Upper lobe of left lung (tissue), 4 donors: ENCODE measurements at regions not wholly inside any gene's neighbourhood (a gene's known extent, or its start where the extent isn't known, plus 50 kb on each side); places are given as distances from the start of the nearest gene placed in this dataset.

Experiments
- EP300 ChIP-seq, 4 donors: sonication (generic); formaldehyde crosslinking; IDR thresholded peaks; one replicate each; pipeline ENCODE4 v1.5.1; 2017; ENCODE audit warnings: antibody characterized with exemption in 4 of 4, control low read depth in 2 of 4
- POLR2A ChIP-seq, 4 donors: fragments of 450-650 bp; IDR thresholded peaks; one replicate each; pipeline ENCODE4 v1.5.1; 2016 to 2017; ENCODE audit warnings: antibody characterized with exemption in 4 of 4, mild to moderate bottlenecking in 2 of 4
- TF ChIP-seq, protein P1 (sequence below), 6 experiments: fragments of 450-650 bp in 4 of 6; fragments of 200-600 bp in 2 of 6; sonication (generic) in 2 of 6; IDR thresholded peaks; one replicate each; pipeline ENCODE4 v1.5.1; 2016 to 2019; ENCODE audit warnings: antibody characterized with exemption in 6 of 6

DNA sequence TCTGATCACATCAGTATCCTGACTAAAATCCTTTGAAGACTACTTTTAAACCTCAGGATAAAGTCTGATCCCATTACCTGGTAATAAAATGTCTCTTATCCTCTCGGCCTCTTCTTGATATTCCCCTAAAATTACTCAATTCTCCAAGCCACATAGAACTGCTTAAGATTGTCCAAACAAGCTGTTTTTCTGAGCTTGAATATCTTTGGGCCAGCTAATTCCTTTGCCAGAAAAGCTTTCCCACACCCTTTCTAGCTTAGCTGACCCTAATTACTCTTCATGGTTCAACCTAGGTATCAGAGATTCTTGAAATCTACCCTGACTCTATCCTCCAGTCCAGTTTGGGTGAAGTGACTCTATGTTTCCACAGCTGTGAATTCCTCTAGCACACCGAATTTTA lies 328.6 kb downstream of the CRPPA start:
- TF ChIP-seq, protein P1, sequence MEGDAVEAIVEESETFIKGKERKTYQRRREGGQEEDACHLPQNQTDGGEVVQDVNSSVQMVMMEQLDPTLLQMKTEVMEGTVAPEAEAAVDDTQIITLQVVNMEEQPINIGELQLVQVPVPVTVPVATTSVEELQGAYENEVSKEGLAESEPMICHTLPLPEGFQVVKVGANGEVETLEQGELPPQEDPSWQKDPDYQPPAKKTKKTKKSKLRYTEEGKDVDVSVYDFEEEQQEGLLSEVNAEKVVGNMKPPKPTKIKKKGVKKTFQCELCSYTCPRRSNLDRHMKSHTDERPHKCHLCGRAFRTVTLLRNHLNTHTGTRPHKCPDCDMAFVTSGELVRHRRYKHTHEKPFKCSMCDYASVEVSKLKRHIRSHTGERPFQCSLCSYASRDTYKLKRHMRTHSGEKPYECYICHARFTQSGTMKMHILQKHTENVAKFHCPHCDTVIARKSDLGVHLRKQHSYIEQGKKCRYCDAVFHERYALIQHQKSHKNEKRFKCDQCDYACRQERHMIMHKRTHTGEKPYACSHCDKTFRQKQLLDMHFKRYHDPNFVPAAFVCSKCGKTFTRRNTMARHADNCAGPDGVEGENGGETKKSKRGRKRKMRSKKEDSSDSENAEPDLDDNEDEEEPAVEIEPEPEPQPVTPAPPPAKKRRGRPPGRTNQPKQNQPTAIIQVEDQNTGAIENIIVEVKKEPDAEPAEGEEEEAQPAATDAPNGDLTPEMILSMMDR (IDR thresholded peaks at IDR 0.05) = no peak
- no peak for TF ChIP-seq POLR2A (IDR thresholded peaks at IDR 0.05)
- TF ChIP-seq EP300 (IDR thresholded peaks at IDR 0.05) = no peak
